ENCODE measurements at regions not wholly inside any gene's neighbourhood (a gene's known extent, or its start where the extent isn't known, plus 50 kb on each side); places are given as distances from the start of the nearest gene placed in this dataset.
A peak's percentile ranks its signal among the peaks of the same experiment; 100 is the strongest.

DNA sequence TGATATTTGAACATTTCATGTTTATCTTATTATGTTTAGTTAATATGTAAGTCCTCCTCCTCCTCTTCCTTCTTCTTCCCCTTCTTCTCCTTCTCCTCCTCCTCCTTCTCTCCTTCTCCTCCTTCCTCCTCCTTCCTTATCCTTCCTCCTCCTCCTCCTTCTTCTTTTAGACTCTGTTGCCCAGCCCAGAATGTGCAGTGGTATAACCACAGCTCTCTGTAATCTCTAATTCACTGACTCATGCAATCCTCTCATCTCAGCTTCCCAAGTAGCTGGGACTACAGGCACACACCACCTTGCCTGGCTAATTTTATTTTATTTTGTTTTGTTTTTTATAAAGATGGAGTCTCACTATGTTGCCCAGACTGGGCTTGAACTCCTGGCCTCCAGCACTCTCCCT lies 83.4 kb upstream of the ODAD2 start:
- Histone ChIP-seq H3K4me3 (no peak overlapping the region), H3K4me1 (replicated peaks in 1 of 2) (no peaks in the 10 kb centered on the region), H3K27ac (no peak overlapping the region)
- no peak for ATAC-seq (replicated peaks in 6 of 8)
- in situ Hi-C loops (cut with MboI; ENCODE audit: low pct_unique_long_range_greater_than_20kb in 2 of 9, low sequenced_read_pairs in 9 of 9, unreplicated experiment in 9 of 9) = no loop called here

DNA sequence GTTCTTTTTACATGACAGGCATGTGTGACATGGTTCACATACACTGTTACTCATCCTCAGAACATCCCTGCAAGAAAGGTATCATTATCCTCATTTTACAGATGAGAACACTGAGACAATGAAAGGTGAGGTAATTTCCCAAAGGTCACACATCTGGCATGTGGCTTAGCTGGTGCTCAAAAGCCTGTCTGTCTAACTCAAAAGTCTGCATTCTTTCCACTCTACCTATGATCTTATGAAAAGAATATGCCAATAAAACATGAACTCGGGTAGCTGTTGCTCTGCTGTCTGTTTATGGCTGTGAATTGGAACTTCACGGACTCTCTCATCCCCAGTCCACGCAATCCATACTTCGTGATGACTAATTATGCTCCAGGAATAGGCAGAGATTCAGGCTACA lies 79.0 kb upstream of the ODAD2 start:
- in situ Hi-C loops (cut with MboI; ENCODE audit: low pct_unique_long_range_greater_than_20kb in 2 of 9, low sequenced_read_pairs in 9 of 9, unreplicated experiment in 9 of 9) = no loop called here
- H3K27ac ChIP-seq = no peak overlapping the region
- H3K4me3 ChIP-seq = no peak overlapping the region
- ATAC-seq (replicated peaks in 6 of 8) = peak in 1 of 8 experiments; percentile 45
- no peaks in the 10 kb centered on the region for H3K4me1 ChIP-seq (replicated peaks in 1 of 2)
- 0 to 100% (median 75%) methylated on average over 1 to 4 of the region's 4 CpGs; no CpG with 5 or more reads in 2 of the 10 experiments for WGBS, 10 experiments

DNA sequence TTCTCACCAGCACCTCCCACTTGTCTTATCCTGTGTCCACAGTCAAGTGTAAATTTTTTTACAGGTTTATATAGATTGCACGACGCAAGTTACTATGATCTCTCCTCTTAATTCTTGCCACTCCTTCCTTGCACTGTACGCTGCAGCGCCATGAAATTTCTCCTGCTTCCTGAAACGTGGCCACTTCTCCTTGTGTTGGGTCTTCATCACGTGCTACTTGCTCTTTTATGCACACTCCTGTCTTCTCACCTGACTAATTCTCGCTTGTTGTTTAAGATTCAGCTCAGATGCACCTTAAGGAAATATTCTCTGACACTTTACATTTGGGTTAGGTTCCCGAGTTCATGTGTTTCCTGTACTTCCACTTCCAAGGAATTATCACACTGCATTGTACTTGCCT lies 76.5 kb upstream of the ODAD2 start:
- Histone ChIP-seq H3K4me3 (no peak overlapping the region), H3K4me1 (replicated peaks in 1 of 2) (no peaks in the 10 kb centered on the region), H3K27ac (no peak overlapping the region)
- ATAC-seq (replicated peaks in 6 of 8) = no peak
- whole genome bisulfite sequencing, 10 experiments = 45 to 100% (median 90%) methylated on average over 1 to 8 of the region's 8 CpGs
- in situ Hi-C loops (cut with MboI; ENCODE audit: low pct_unique_long_range_greater_than_20kb in 2 of 9, low sequenced_read_pairs in 9 of 9, unreplicated experiment in 9 of 9) = no loop called here

DNA sequence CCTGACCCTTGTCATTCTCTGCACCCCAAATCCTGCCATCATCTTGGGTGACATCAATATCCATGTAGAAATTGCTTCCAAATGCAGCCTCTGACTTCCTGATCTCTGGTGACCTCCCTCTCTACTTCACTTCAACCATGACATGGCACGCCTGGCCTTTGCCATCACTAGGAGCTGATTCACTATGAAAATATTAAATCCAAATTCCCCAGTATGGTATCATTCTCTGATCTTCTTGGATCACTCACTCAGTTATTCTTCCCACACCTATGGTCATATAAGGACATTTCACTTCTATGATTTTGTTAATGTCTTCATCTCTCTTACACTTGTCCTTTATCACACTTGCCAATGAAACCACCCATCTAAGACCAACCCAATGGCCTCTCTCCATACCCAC lies 73.7 kb upstream of the ODAD2 start:
- H3K4me3 ChIP-seq = no peak overlapping the region
- no peak for ATAC-seq (replicated peaks in 6 of 8)
- 43 to 100% (median 100%) methylated on average over 1 of the region's 1 CpG; no CpG with 5 or more reads in 4 of the 10 experiments for WGBS, 10 experiments
- H3K27ac ChIP-seq = no peak overlapping the region
- in situ Hi-C loops (cut with MboI; ENCODE audit: low pct_unique_long_range_greater_than_20kb in 2 of 9, low sequenced_read_pairs in 9 of 9, unreplicated experiment in 9 of 9) = no loop called here
- H3K4me1 ChIP-seq (replicated peaks in 1 of 2) = no peaks in the 10 kb centered on the region

DNA sequence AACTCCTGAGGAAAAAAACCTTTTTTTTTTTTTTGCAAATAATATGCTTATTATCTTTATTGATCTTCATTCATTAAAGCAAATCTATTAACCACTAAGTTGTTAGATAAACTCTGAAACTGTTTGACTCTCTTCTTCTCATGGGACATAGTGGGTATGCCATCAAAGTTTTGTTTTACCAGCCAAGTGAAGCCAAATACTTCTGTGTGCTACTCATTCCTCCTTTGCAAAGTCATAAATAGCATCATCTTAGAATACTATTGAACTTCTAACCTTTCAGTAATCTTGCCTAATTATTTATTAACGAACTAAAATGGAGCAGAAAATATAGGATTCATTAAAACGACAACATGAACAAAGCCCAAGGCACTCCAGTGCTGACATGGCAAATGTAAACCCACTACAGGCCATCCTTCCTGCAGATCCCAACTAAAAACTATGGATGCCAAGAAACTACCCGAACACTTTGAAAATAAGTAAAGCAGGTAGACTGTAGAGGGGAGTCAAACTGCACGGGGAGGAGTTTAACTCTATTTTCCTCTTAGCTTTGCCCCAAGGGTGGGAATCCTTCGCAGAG lies 61.2 kb upstream of the ODAD2 start:
- H3K27ac ChIP-seq = no peak overlapping the region
- no peak for ATAC-seq (replicated peaks in 6 of 8)
- H3K4me3 ChIP-seq = no peak overlapping the region
- in situ Hi-C loops (cut with MboI; ENCODE audit: low pct_unique_long_range_greater_than_20kb in 2 of 9, low sequenced_read_pairs in 9 of 9, unreplicated experiment in 9 of 9) = no loop called here
- H3K4me1 ChIP-seq (replicated peaks in 1 of 2) = no peaks in the 10 kb centered on the region
- WGBS, 10 experiments = 50 to 89% (median 68%) methylated on average over 1 to 5 of the region's 5 CpGs

DNA sequence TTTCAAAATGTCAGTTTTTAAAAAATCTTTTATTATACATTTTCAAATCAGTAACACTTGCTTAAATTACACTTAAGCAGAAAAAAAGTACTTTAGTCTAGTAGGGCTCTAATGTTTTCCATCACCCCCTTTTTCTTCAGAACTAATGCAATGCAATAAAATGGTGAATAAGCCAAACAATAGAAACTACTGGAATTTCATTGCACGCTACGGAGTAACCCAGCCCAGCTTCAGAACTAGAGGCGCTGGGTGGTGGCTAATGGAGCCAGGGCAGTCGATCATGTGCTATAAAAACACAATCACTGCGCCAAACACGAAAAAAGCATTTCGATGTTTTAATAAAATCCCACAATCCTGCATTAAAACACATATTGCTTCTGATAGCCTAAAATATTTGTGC lies 59.9 kb upstream of the ODAD2 start:
- H3K27ac ChIP-seq = no peak overlapping the region
- H3K4me1 ChIP-seq (replicated peaks in 1 of 2) = no peaks in the 10 kb centered on the region
- ATAC-seq (replicated peaks in 6 of 8) = no peak
- in situ Hi-C loops (cut with MboI; ENCODE audit: low pct_unique_long_range_greater_than_20kb in 2 of 9, low sequenced_read_pairs in 9 of 9, unreplicated experiment in 9 of 9) = no loop called here
- H3K4me3 ChIP-seq = no peak overlapping the region
- WGBS, 10 experiments = 80 to 100% (median 93%) methylated on average over 1 to 7 of the region's 7 CpGs; no CpG with 5 or more reads in 2 of the 10 experiments

GRCh38 chr10:28054228-28054860 lies 55.5 kb upstream of the ODAD2 start:
- H3K27ac ChIP-seq = no peak overlapping the region
- in situ Hi-C loops (cut with MboI; ENCODE audit: low pct_unique_long_range_greater_than_20kb in 2 of 9, low sequenced_read_pairs in 9 of 9, unreplicated experiment in 9 of 9) = no loop called here
- 7 to 100% (median 96%) methylated on average over 2 to 5 of the region's 5 CpGs; no CpG with 5 or more reads in 3 of the 10 experiments for WGBS, 10 experiments
- H3K4me3 ChIP-seq = no peak overlapping the region
- ATAC-seq (replicated peaks in 6 of 8) = peak in 2 of 8 experiments; percentile 84 to 94
- no peaks in the 10 kb centered on the region for H3K4me1 ChIP-seq (replicated peaks in 1 of 2)

- 17 to 100% (median 83%) methylated on average over 1 to 2 of the region's 2 CpGs; no CpG with 5 or more reads in 4 of the 10 experiments for WGBS, 10 experiments
- H3K4me3 ChIP-seq = no peak overlapping the region
- no peak overlapping the region for H3K27ac ChIP-seq
- no peaks in the 10 kb centered on the region for H3K4me1 ChIP-seq (replicated peaks in 1 of 2)
- ATAC-seq (replicated peaks in 6 of 8) = no peak
- in situ Hi-C loops (cut with MboI; ENCODE audit: low pct_unique_long_range_greater_than_20kb in 2 of 9, low sequenced_read_pairs in 9 of 9, unreplicated experiment in 9 of 9) = no loop called here
These were observed 50.4 kb upstream of the ODAD2 start for GRCh38 chr10:28049286-28049685.
